ENCODE measurements at regions not wholly inside any gene's neighbourhood (a gene's known extent, or its start where the extent isn't known, plus 50 kb on each side); places are given as distances from the start of the nearest gene placed in this dataset.

GRCh38 chr14:62491146-62491545 lies 554.1 kb downstream of the KCNH5 start:
- Histone ChIP-seq H2AFZ (no peak overlapping the region), H3K9me2 (replicated peaks; ENCODE audit: insufficient read depth) (no peaks in the 10 kb centered on the region)

DNA sequence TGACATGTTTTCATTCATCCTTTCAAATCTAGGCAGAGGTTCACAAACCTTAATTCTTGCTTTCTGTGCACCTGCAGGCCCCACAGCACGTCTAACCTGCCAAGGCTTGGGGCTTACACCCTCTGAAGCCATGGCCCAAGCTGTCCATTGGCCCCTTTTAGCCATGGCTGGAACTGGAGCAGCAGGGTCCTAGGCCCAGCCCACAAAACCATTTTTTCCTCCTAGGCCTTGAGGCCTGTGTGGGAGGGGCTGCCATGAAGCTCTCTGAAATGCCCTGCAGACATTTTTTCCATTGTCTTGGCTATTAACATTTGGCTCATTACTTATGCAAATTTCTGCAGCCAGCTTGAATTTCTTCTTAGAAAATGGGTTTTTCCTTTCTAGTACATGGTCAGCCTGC lies 547.5 kb downstream of the KCNH5 start:
- no peaks in the 10 kb centered on the region for H3K27me3 ChIP-seq

More at GRCh38 chr14:62491146-62491545, 554.1 kb downstream of the KCNH5 start:
- Histone ChIP-seq H3K27ac (no peak overlapping the region), H3K4me1 (ENCODE audit: insufficient read depth) (no peaks in the 10 kb centered on the region), H3K4me3 (no peak overlapping the region), H3K27me3 (no peaks in the 10 kb centered on the region), H4K20me1 (ENCODE audit: insufficient read depth, poor library complexity, severe bottlenecking) (no peaks in the 10 kb centered on the region), H3K79me2 (no peaks in the 10 kb centered on the region), H3K9me3 (ENCODE audit: low read depth) (no peaks in the 10 kb centered on the region), H3K36me3 (replicated peaks; ENCODE audit: insufficient read depth, low read depth) (no peaks in the 10 kb centered on the region), H3K4me2 (no peak overlapping the region)
- WGBS (ENCODE audit: low lambda C conversion rate, missing lambda C conversion rate) = 92% methylated on average over 1 of the region's 1 CpG
- no peak for DNase-seq (ENCODE audit: low spot score)
- TF ChIP-seq CTCF (IDR thresholded peaks at IDR 0.05; ENCODE audit: poor library complexity) (no peak), EZH2 (IDR thresholded peaks at IDR 0.05; ENCODE audit: borderline replicate concordance) (no peak), EZH2phosphoT487 (IDR thresholded peaks at IDR 0.05; ENCODE audit: low read depth, severe bottlenecking, unreplicated experiment) (no peak)

DNA sequence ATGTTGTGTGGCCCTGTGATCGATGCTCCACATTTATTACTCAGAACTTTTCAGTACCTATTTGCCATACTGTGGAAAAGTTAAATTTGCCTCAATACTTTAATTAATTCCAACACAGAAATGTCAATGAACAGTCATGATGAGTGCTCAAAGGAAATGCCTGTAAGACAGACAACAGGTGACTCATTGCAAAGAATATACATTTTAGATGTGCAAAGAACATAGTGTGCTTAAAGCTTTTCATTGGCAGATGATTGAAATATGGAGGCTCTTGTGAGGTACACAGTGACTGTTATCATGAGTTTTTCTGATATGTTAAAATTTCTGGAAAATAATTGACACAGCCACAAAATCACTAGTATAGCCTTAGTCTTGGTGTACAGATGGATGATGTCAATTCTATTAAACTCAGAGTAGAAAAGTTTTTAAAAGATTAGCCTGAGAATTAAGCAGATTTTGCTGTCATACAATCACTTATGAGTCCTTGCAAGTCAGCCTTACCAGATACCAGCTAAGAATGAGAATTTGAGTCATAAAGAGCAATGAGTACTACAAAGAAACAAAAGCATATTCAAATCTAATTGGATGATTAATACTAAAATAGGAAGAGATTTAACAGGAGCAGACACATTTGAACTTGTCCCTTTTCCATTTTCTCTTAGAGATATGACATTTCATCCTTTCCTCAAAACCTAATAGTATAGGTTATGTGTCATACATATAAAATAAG lies 544.1 kb downstream of the KCNH5 start:
- Histone ChIP-seq H3K9me2 (replicated peaks; ENCODE audit: insufficient read depth) (no peaks in the 10 kb centered on the region), H4K20me1 (ENCODE audit: insufficient read depth, poor library complexity, severe bottlenecking) (no peaks in the 10 kb centered on the region), H3K4me2 (no peak overlapping the region), H3K27me3 (no peaks in the 10 kb centered on the region), H3K27ac (no peak overlapping the region), H3K36me3 (replicated peaks; ENCODE audit: insufficient read depth, low read depth) (no peaks in the 10 kb centered on the region), H2AFZ (no peak overlapping the region), H3K4me3 (no peak overlapping the region), H3K4me1 (ENCODE audit: insufficient read depth) (no peaks in the 10 kb centered on the region), H3K9me3 (ENCODE audit: low read depth) (no peaks in the 10 kb centered on the region), H3K79me2 (no peaks in the 10 kb centered on the region)
- 100% methylated on average over 1 of the region's 1 CpG for WGBS (ENCODE audit: low lambda C conversion rate, missing lambda C conversion rate)
- no peak for TF ChIP-seq EZH2phosphoT487 (IDR thresholded peaks at IDR 0.05; ENCODE audit: low read depth, severe bottlenecking, unreplicated experiment)
- TF ChIP-seq CTCF (IDR thresholded peaks at IDR 0.05; ENCODE audit: poor library complexity) = no peak
- TF ChIP-seq EZH2 (IDR thresholded peaks at IDR 0.05; ENCODE audit: borderline replicate concordance) = no peak
- DNase-seq (ENCODE audit: low spot score) = no peak

More for the DNA sequence above, 547.5 kb downstream of the KCNH5 start:
- DNase-seq (ENCODE audit: low spot score) = no peak
- no peaks in the 10 kb centered on the region for H3K9me2 ChIP-seq (replicated peaks; ENCODE audit: insufficient read depth)
- TF ChIP-seq EZH2phosphoT487 (IDR thresholded peaks at IDR 0.05; ENCODE audit: low read depth, severe bottlenecking, unreplicated experiment) (no peak), EZH2 (IDR thresholded peaks at IDR 0.05; ENCODE audit: borderline replicate concordance) (no peak), CTCF (IDR thresholded peaks at IDR 0.05; ENCODE audit: poor library complexity) (no peak)
- H4K20me1 ChIP-seq (ENCODE audit: insufficient read depth, poor library complexity, severe bottlenecking) = no peaks in the 10 kb centered on the region
- H3K4me3 ChIP-seq = no peak overlapping the region
- H3K27ac ChIP-seq = no peak overlapping the region
- no peak overlapping the region for H2AFZ ChIP-seq
- H3K79me2 ChIP-seq = no peaks in the 10 kb centered on the region
- H3K36me3 ChIP-seq (replicated peaks; ENCODE audit: insufficient read depth, low read depth) = no peaks in the 10 kb centered on the region
- 71% methylated on average over 1 of the region's 1 CpG for WGBS (ENCODE audit: low lambda C conversion rate, missing lambda C conversion rate)
- H3K4me2 ChIP-seq = no peak overlapping the region
- no peaks in the 10 kb centered on the region for H3K9me3 ChIP-seq (ENCODE audit: low read depth)
- no peaks in the 10 kb centered on the region for H3K4me1 ChIP-seq (ENCODE audit: insufficient read depth)

Data from hepatocyte (in vitro differentiated cells).